ENCODE measurements at regions not wholly inside any gene's neighbourhood (a gene's known extent, or its start where the extent isn't known, plus 50 kb on each side); places are given as distances from the start of the nearest gene placed in this dataset.

DNA sequence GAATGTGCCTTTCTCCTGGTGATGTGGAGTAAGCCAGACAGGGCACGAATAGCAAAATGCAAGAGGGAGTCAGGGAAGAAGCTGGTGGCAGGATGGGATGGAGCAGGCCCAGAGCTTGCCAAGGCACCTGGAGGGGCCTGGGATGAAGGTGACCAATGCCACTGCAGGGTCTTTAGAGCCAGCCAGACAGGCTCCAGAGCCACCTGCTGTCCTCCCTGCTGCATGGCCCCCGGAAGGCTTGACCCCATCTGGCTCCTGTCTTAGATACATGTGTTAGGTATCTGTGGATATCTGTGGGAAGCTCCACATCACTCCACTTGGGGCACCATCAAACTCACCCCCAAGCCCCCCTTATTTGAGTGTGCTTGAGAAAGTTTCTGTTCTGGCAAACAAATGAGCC, 99.9 kb upstream of the ATL2 start:
- no peak for DNase-seq (ENCODE audit: low read depth, low spot score)
- ChIA-PET POLR2A (no interaction called here), CTCF (no interaction called here)
- no peak overlapping the region for H3K4me3 ChIP-seq (ENCODE audit: low read depth, low read length)
- TF ChIP-seq, protein P1, sequence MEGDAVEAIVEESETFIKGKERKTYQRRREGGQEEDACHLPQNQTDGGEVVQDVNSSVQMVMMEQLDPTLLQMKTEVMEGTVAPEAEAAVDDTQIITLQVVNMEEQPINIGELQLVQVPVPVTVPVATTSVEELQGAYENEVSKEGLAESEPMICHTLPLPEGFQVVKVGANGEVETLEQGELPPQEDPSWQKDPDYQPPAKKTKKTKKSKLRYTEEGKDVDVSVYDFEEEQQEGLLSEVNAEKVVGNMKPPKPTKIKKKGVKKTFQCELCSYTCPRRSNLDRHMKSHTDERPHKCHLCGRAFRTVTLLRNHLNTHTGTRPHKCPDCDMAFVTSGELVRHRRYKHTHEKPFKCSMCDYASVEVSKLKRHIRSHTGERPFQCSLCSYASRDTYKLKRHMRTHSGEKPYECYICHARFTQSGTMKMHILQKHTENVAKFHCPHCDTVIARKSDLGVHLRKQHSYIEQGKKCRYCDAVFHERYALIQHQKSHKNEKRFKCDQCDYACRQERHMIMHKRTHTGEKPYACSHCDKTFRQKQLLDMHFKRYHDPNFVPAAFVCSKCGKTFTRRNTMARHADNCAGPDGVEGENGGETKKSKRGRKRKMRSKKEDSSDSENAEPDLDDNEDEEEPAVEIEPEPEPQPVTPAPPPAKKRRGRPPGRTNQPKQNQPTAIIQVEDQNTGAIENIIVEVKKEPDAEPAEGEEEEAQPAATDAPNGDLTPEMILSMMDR (IDR thresholded peaks at IDR 0.05; ENCODE audit: insufficient read depth, low read length, missing control alignments) = no peak

DNA sequence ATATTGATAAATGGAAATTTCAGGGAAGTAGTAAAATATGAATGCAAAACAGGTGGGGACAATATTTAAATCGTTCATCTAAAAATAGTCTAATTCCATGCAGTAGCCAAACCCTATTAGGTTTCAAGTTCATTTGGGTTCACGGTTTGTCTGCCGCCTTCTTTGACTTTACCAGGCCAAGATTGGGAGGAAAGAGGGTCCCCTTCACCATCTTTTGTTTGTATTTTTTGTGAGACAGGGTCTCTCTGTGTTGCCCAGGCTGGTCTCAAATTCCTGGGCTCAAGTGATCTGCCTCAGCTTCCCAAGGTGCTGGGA, 98.5 kb upstream of the ATL2 start:
- no peak overlapping the region for H3K4me3 ChIP-seq (ENCODE audit: low read depth, low read length)
- TF ChIP-seq, protein P1 (IDR thresholded peaks at IDR 0.05; ENCODE audit: insufficient read depth, low read length, missing control alignments) = no peak
- no peak for DNase-seq (ENCODE audit: low read depth, low spot score)
- ChIA-PET CTCF (interaction anchor here (0.6 to 2.2 kb wide), 3 partner anchors 10 to 160 kb away, joined by 3 to 8 read pairs (median 3); no protein-coding TSS in a partner anchor), POLR2A (no interaction called here)

DNA sequence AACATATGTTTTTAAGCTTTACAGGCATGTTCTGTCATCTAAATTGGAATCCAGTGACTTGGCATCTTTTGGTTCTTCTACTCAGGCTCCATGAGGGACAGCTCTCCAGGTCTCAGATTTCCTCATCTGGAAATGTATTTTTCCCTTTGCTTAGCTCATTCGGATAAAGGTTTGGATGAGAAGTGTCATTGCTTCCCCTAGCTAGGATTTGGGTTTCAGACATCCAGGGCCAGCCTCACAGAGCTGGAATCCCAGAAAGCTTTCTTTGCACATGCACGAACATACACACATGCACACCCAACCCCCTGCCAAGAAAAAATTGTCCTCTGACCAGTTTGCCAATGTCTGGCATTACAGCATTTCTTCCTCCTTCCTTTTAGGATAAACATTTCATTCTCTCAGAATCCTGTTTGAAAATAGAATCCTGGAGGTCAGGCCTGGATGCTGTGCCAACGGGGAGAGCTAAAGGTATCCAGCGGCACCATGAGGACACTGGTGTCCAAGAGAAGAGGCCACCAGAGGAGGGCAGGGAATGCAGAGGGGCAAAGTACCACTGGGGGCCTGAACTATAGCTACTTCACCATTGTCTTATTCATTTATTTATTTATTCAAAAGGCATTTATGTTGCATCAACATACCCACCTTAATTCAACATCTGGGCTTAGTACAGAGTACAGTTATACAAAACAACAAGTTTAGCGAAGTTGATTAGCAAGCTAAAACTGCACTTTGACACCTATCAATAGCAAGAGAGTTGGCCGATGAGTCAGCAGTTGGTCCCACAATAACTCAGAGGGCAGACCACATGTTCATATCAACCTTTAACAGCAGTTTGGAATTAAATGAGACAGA, 97.9 kb upstream of the ATL2 start:
- TF ChIP-seq, protein P1 (IDR thresholded peaks at IDR 0.05; ENCODE audit: insufficient read depth, low read length, missing control alignments) = no peak
- H3K4me3 ChIP-seq (ENCODE audit: low read depth, low read length) = no peak overlapping the region
- no peak for DNase-seq (ENCODE audit: low read depth, low spot score)
- ChIA-PET CTCF (interaction anchor here (0.6 to 2.2 kb wide), 3 partner anchors 10 to 160 kb away, joined by 3 to 8 read pairs (median 3); no protein-coding TSS in a partner anchor), POLR2A (no interaction called here)

DNA sequence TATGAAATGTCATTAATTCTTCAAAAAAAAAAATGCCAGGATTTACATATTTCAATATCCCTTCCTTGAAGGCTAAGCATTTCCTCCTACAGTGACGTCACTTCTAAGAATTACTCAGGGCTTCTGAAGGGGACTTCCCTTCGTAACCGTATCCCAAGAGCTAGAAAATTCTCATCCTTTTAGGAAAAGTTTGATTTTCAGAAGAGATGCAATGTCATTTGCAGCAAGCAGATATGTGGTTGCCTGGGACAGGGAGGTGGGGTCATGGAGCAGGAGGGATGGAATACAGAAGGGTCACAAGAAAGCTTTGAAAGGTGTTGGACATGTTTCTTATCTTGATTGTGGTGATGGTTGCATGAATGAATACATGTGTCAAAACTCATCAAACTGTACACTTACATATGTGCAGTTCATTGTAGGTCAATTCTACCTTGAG, 97.0 kb upstream of the ATL2 start:
- ChIA-PET POLR2A (no interaction called here), CTCF (interaction anchor here (2.2 kb wide), 1 partner anchor 9 kb away, joined by 8 read pairs; no protein-coding TSS in a partner anchor)
- no peak overlapping the region for H3K4me3 ChIP-seq (ENCODE audit: low read depth, low read length)
- no peak for DNase-seq (ENCODE audit: low read depth, low spot score)
- TF ChIP-seq, protein P1 (IDR thresholded peaks at IDR 0.05; ENCODE audit: insufficient read depth, low read length, missing control alignments) = no peak

DNA sequence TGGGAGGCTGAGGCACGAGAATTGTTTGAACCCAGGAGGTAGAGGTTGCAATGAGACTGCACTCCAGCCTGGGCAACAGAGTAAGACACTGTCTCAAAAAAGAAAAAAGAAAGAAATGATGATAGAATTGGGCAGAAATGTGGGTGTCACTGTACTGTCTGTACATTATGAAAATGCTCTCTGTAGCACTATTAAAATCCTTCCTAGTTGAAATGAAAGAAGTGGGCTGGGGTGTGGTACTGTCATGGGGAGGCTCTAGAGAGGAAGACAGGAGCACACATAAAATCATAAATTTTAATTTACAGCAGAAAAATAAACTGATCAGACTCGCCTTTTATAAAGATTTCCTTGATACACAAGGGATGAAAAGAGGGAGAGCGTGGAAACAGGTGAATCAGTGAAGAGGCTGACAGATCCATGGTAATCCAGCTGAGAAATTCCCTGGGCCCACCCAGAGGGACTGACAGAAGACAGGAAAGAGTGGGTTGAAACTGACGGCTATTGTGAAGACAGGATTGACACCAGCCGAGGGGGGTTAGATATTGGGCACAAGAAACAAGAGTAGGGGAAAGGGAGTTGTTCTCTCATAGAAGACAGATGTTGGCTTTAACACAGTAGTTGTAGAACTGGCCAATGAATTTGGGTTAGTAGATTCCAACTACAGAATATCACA, 96.4 kb upstream of the ATL2 start:
- no peak overlapping the region for H3K4me3 ChIP-seq (ENCODE audit: low read depth, low read length)
- DNase-seq (ENCODE audit: low read depth, low spot score) = no peak
- TF ChIP-seq, protein P1 (IDR thresholded peaks at IDR 0.05; ENCODE audit: insufficient read depth, low read length, missing control alignments) = no peak
- ChIA-PET CTCF (interaction anchor here (2.2 kb wide), 1 partner anchor 8 kb away, joined by 8 read pairs; no protein-coding TSS in a partner anchor), POLR2A (no interaction called here)

DNA sequence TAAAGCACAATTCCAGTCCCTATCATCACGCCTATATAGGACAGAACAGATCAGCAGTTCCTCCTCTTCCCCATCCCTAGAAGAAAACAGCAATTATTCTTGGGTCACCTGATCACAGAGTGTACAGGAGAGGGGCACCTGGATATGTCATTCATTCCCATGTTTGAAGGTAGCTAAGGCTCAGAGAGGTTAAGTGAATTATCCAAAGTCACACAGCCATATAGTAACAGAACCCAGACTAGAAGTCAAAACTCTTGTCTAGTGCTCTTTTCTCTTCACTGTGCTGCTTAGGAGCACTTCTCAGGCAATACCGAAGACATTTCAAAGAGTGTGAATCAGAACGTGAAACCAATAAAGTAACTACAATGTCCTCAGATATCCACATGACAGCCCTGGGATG, 93.0 kb upstream of the ATL2 start:
- ChIA-PET CTCF (interaction anchor here (1.5 kb wide), 1 partner anchor 38 kb away, joined by 3 read pairs; no protein-coding TSS in a partner anchor), POLR2A (no interaction called here)
- H3K4me3 ChIP-seq (ENCODE audit: low read depth, low read length) = no peak overlapping the region
- DNase-seq (ENCODE audit: low read depth, low spot score) = no peak
- TF ChIP-seq, protein P1 (IDR thresholded peaks at IDR 0.05; ENCODE audit: insufficient read depth, low read length, missing control alignments) = no peak

Data from AG04449 (cell line).